Brain microvascular endothelial cell (primary cell): ENCODE measurements at regions not wholly inside any gene's neighbourhood (a gene's known extent, or its start where the extent isn't known, plus 50 kb on each side); places are given as distances from the start of the nearest gene placed in this dataset.

Source experiments
- DNase-seq: peaks from one replicate; pipeline ENCODE4 v3.0.0-alpha.2; 2020
- H3K27ac ChIP-seq: fragments of 250-450 bp; sonication (Bioruptor Pico); 2 replicates; pipeline ENCODE4 v1.5.1; 2020; ENCODE audit warnings: mild to moderate bottlenecking, moderate library complexity
- H3K27me3 ChIP-seq: fragments of 250-450 bp; sonication (Bioruptor Pico); replicated peaks from 2 replicates; pipeline ENCODE4 v1.5.1; 2020; ENCODE audit warnings: mild to moderate bottlenecking
- H3K36me3 ChIP-seq: fragments of 250-450 bp; sonication (Bioruptor Pico); replicated peaks from 2 replicates; pipeline ENCODE4 v1.5.1; 2020; ENCODE audit warnings: mild to moderate bottlenecking
- H3K4me3 ChIP-seq: 2 replicates; pipeline ENCODE4 v1.5.1; 2011; ENCODE audit warnings: low read depth, mild to moderate bottlenecking, control low read depth, low read length, moderate library complexity
- in situ Hi-C: cut with HindIII; loops from 2 replicates; pipeline ENCODE4 v1.10.0; 2017; ENCODE audit warnings: low sequenced_read_pairs, low pct_ligation_motif_present
- TF ChIP-seq, protein P1 (sequence below): IDR thresholded peaks from 2 replicates; pipeline ENCODE4 v1.5.1; 2011; ENCODE audit warnings: low read depth, mild to moderate bottlenecking, moderate library complexity, low read length, control low read depth, inconsistent platforms; ENCODE audit errors: missing control alignments

DNA sequence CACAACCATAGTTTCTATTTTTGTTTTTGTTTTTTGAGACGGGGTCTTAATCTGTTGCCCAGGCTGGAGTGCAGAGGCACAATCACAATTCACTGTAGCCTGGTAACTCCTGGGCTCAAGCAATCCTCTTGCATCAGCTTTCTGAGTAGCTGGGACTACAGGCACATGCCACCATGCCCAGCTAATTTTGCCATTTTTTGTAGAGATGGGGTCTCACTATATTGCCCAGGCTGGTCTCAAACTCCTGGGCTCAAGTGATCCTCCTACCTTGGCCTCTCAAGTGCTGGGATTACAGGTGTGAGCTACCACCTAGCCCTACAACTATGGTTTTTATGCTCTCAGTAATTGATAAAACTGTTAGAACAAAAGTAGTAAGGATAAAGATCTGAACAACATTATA, 147.5 kb upstream of the SHB start:
- no peak for DNase-seq
- no peaks in the 10 kb centered on the region for H3K36me3 ChIP-seq
- H3K27ac ChIP-seq: no peak overlapping the region
- TF ChIP-seq, protein P1, sequence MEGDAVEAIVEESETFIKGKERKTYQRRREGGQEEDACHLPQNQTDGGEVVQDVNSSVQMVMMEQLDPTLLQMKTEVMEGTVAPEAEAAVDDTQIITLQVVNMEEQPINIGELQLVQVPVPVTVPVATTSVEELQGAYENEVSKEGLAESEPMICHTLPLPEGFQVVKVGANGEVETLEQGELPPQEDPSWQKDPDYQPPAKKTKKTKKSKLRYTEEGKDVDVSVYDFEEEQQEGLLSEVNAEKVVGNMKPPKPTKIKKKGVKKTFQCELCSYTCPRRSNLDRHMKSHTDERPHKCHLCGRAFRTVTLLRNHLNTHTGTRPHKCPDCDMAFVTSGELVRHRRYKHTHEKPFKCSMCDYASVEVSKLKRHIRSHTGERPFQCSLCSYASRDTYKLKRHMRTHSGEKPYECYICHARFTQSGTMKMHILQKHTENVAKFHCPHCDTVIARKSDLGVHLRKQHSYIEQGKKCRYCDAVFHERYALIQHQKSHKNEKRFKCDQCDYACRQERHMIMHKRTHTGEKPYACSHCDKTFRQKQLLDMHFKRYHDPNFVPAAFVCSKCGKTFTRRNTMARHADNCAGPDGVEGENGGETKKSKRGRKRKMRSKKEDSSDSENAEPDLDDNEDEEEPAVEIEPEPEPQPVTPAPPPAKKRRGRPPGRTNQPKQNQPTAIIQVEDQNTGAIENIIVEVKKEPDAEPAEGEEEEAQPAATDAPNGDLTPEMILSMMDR: no peak
- H3K4me3 ChIP-seq: no peak overlapping the region
- H3K27me3 ChIP-seq: peaks cover 22% of the 10 kb centered on the region
- in situ Hi-C loops: no loop called here

DNA sequence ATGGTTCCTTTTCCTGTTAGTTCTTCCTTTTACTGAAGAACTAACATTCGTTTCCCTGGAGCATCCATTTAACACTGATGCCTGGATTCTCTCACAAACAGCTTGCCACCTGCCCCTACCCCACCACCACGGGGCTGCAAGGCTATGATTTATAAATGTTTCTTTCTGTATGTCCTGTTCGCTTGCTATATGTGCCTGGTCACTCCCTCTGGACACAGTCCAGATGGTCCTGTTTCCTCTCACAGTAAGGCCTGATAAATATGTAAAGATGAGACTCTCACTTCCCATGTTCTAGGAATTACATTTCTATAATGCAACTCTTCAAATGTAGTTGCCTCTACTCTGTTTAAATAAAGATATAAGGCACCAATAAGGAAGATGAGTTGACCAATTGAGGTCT, 146.4 kb upstream of the SHB start:
- Histone ChIP-seq H3K27ac (no peak overlapping the region), H3K4me3 (no peak overlapping the region), H3K36me3 (no peaks in the 10 kb centered on the region), H3K27me3 (peaks cover 22% of the 10 kb centered on the region)
- in situ Hi-C loops: no loop called here
- TF ChIP-seq, protein P1: no peak
- no peak for DNase-seq

DNA sequence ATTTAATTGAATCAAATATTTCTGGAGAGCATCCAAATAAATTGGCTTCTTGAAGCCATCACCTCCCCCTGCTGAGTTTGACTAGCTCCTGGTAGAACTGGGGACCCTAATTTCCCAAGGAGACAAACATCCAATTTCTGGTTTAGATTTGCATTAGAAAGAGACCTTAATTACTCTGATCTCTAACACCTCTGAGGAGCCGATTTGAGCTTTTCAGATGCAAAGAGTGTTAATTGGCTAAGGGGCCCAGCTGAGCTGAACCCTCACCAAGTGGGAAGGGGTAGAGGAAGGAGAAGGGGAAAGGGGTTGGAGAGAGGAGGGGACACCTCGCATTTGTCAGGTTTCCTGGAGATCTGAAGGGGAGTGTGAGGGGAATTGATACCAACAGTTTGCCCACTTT, 145.4 kb upstream of the SHB start:
- TF ChIP-seq, protein P1: no peak
- in situ Hi-C loops: no loop called here

GRCh38 chr9:38213631-38214299, 144.7 kb upstream of the SHB start:
- no peak overlapping the region for H3K27ac ChIP-seq
- in situ Hi-C loops: no loop called here

More for the DNA sequence above, 145.4 kb upstream of the SHB start:
- DNase-seq: no peak
- Histone ChIP-seq H3K4me3 (no peak overlapping the region), H3K36me3 (no peaks in the 10 kb centered on the region), H3K27me3 (peaks cover 22% of the 10 kb centered on the region), H3K27ac (no peak overlapping the region)

DNA sequence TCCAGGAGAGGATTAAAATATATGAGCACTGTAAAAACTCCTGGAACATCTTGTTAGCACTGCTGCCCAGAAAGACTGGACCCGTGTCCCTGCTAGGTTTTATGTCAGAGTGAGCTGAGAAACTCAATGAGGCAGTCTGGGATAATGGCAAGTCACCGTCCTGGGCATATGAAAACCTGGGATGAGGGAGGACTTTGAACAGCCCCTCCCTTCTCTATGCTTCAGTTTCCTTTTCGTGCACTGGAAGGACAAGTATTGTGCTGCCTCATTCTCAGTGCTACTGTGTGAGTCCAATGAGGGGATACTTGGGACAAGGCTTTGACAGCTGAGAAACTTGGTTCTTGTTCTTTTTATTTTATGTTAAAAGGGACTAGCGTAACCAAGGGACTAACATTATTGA, 143.0 kb upstream of the SHB start:
- in situ Hi-C loops: no loop called here
- Histone ChIP-seq H3K36me3 (no peaks in the 10 kb centered on the region), H3K4me3 (no peak overlapping the region), H3K27me3 (peaks cover 20% of the 10 kb centered on the region), H3K27ac (no peak overlapping the region)
- TF ChIP-seq, protein P1: no peak
- DNase-seq: no peak

More at GRCh38 chr9:38213631-38214299, 144.7 kb upstream of the SHB start:
- H3K36me3 ChIP-seq: no peaks in the 10 kb centered on the region
- no peak for DNase-seq
- no peak overlapping the region for H3K4me3 ChIP-seq
- TF ChIP-seq, protein P1: no peak
- H3K27me3 ChIP-seq: peaks cover 22% of the 10 kb centered on the region

DNA sequence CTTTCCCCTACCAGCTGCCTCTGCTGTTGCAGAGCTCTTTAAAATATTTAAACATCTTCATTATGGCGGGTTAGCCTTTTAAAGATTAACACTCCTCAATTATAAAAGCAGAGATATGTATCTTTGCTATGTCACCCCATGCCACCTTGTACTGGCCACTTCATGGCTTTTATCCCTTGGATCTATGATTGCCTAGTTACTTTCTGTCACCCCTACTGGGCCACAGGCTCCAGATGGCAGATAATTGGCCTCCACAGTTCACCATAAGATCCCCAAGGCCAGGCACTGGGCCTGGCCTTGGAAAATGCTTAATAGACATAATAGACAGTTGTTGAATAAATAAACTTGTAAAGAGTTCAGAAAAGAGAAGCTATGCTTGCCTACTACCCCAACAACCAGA, 142.0 kb upstream of the SHB start:
- Histone ChIP-seq H3K4me3 (no peak overlapping the region), H3K27ac (no peak overlapping the region), H3K36me3 (no peaks in the 10 kb centered on the region), H3K27me3 (peaks cover 20% of the 10 kb centered on the region)
- no peak for DNase-seq
- in situ Hi-C loops: no loop called here
- TF ChIP-seq, protein P1: no peak
